DOHH2 (cell line): ENCODE measurements at regions not wholly inside any gene's neighbourhood (a gene's known extent, or its start where the extent isn't known, plus 50 kb on each side); places are given as distances from the start of the nearest gene placed in this dataset.

Experiments used
- EZH2phosphoT487 ChIP-seq: fragments of 200-600 bp; sonication (generic); IDR thresholded peaks from 2 replicates; pipeline ENCODE4 v1.6.1; 2017; ENCODE audit warnings: borderline replicate concordance, mild to moderate bottlenecking, antibody characterized with exemption, low read length, moderate library complexity, mixed read lengths
- TF ChIP-seq, protein P1 (sequence below): fragments of 200-600 bp; sonication (generic); IDR thresholded peaks from one replicate; pipeline ENCODE4 v1.5.1; 2014; ENCODE audit warnings: antibody characterized with exemption, mild to moderate bottlenecking, low read depth, low read length; ENCODE audit not compliant: poor library complexity, severe bottlenecking

DNA sequence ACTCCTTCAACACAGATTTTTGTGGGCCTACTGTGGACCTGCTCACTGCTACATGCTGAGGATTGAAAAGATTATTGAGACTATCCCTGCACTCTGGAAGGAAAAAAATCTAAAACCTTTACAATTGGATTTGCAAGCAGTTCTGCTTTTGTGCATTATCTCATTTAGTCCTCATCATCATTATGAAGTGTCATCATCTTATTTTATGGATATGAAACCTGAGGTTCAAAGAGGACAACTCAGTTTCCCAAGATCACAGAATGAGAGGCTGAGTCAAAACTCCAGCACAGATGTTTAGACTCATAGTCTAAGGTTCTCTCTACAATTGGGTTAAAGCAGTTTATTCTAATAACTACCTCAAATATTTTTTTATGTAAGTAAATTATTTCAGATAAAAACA lies 160.2 kb upstream of the MARCKS start:
- TF ChIP-seq, protein P1, sequence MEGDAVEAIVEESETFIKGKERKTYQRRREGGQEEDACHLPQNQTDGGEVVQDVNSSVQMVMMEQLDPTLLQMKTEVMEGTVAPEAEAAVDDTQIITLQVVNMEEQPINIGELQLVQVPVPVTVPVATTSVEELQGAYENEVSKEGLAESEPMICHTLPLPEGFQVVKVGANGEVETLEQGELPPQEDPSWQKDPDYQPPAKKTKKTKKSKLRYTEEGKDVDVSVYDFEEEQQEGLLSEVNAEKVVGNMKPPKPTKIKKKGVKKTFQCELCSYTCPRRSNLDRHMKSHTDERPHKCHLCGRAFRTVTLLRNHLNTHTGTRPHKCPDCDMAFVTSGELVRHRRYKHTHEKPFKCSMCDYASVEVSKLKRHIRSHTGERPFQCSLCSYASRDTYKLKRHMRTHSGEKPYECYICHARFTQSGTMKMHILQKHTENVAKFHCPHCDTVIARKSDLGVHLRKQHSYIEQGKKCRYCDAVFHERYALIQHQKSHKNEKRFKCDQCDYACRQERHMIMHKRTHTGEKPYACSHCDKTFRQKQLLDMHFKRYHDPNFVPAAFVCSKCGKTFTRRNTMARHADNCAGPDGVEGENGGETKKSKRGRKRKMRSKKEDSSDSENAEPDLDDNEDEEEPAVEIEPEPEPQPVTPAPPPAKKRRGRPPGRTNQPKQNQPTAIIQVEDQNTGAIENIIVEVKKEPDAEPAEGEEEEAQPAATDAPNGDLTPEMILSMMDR: no peak
- no peak for TF ChIP-seq EZH2phosphoT487
